Loucy (cell line): ENCODE measurements at regions not wholly inside any gene's neighbourhood (a gene's known extent, or its start where the extent isn't known, plus 50 kb on each side); places are given as distances from the start of the nearest gene placed in this dataset.
"Not testable (repeated sequence)": the region's sequence is repeated elsewhere in the genome, so short reads cannot be mapped to it uniquely, and the experiment has no call there.

Experiments used
- H2AFZ ChIP-seq: fragments of 200-600 bp; sonication (generic); 2 replicates; pipeline ENCODE4 v1.6.0; 2016; ENCODE audit warnings: antibody characterized with exemption, mild to moderate bottlenecking, low read length, moderate library complexity
- H3F3A ChIP-seq: fragments of 200-600 bp; 2 replicates; pipeline ENCODE4 v1.6.0; 2016; ENCODE audit warnings: antibody characterized with exemption, low read depth, mild to moderate bottlenecking
- H3K27me3 ChIP-seq: fragments of 200-600 bp; sonication (generic); 2 replicates; pipeline ENCODE4 v1.6.1; 2014; ENCODE audit warnings: low read length, mild to moderate bottlenecking; ENCODE audit not compliant: insufficient read depth, poor library complexity, severe bottlenecking
- H3K36me3 ChIP-seq: fragments of 200-600 bp; sonication (generic); 2 replicates; pipeline ENCODE4 v1.6.1; 2016; ENCODE audit warnings: low read length; ENCODE audit not compliant: insufficient read depth
- H3K4me1 ChIP-seq: fragments of 200-600 bp; sonication (generic); 2 replicates; pipeline ENCODE4 v1.5.1; 2014; ENCODE audit warnings: low read length, mild to moderate bottlenecking; ENCODE audit not compliant: insufficient read depth, poor library complexity, severe bottlenecking
- H3K4me2 ChIP-seq: fragments of 200-600 bp; sonication (generic); 2 replicates; pipeline ENCODE4 v1.6.0; 2014; ENCODE audit warnings: antibody characterized with exemption, low read length, low read depth, mild to moderate bottlenecking; ENCODE audit not compliant: poor library complexity, severe bottlenecking
- H3K4me3 ChIP-seq: fragments of 200-600 bp; sonication (generic); 2 replicates; pipeline ENCODE4 v1.5.1; 2014; ENCODE audit warnings: low read length, mild to moderate bottlenecking, mixed read lengths; ENCODE audit not compliant: poor library complexity, severe bottlenecking
- H3K79me2 ChIP-seq: fragments of 200-600 bp; sonication (generic); 2 replicates; pipeline ENCODE4 v1.6.1; 2014; ENCODE audit warnings: low read length; ENCODE audit not compliant: insufficient read depth
- H3K9ac ChIP-seq: fragments of 200-600 bp; sonication (generic); 2 replicates; pipeline ENCODE4 v1.6.0; 2014; ENCODE audit warnings: mild to moderate bottlenecking, low read depth, low read length, moderate library complexity; ENCODE audit not compliant: poor library complexity, severe bottlenecking
- H3K9me2 ChIP-seq: fragments of 200-600 bp; sonication (generic); replicated peaks from 2 replicates; pipeline ENCODE4 v1.6.1; 2016; ENCODE audit warnings: low read depth, low read length, mixed read lengths
- H3K9me3 ChIP-seq: fragments of 200-600 bp; sonication (generic); 2 replicates; pipeline ENCODE4 v1.6.1; 2014; ENCODE audit warnings: mild to moderate bottlenecking, antibody characterized with exemption, low read length, low read depth; ENCODE audit not compliant: insufficient read depth
- H4K20me1 ChIP-seq: fragments of 200-600 bp; sonication (generic); 2 replicates; pipeline ENCODE4 v1.6.0; 2014; ENCODE audit warnings: antibody characterized with exemption, low read length, mild to moderate bottlenecking; ENCODE audit not compliant: insufficient read depth, poor library complexity, severe bottlenecking
- CTCF ChIP-seq: fragments of 200-600 bp; sonication (generic); conservative IDR thresholded peaks from 2 replicates; pipeline ENCODE4 v1.5.1; 2014; ENCODE audit warnings: mild to moderate bottlenecking, antibody characterized with exemption, low read length
- EZH2phosphoT487 ChIP-seq: fragments of 200-600 bp; IDR thresholded peaks from 2 replicates; pipeline ENCODE4 v1.6.1; 2018; ENCODE audit warnings: antibody characterized with exemption, mild to moderate bottlenecking, moderate library complexity, borderline replicate concordance

DNA sequence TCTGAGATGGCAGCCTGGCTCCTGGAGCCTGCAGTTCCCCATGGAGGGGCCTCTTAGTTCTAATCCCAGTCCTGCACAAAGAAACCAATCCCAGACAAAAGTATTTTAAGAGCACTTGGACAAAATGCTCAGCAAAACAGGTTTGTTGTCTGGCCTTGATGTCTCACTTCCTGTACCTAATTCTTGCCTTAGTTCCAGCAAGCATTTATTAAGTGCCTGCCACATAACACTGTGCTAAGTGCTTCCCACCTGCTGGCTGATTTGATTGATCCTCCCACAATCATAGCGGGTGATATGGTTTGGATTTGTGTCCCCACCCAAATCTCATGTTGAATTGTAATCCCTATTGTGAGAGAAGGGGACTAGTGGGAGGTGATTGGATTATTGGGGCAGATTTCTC is 65.7 kb upstream of the HABP2 start:
- H3K4me1 ChIP-seq, result no peaks in the 10 kb centered on the region
- TF ChIP-seq CTCF (no peak), EZH2phosphoT487 (no peak)
- no peaks in the 10 kb centered on the region for H4K20me1 ChIP-seq
- no peaks in the 10 kb centered on the region for H3K9me3 ChIP-seq
- H3K79me2 ChIP-seq, result no peaks in the 10 kb centered on the region
- H3K9me2 ChIP-seq, result no peaks in the 10 kb centered on the region
- H3K4me3 ChIP-seq, result no peak overlapping the region
- no peak overlapping the region for H3K9ac ChIP-seq
- peaks cover 9% of the 10 kb centered on the region for H3K27me3 ChIP-seq
- no peak overlapping the region for H2AFZ ChIP-seq
- no peaks in the 10 kb centered on the region for H3K36me3 ChIP-seq
- no peak overlapping the region for H3K4me2 ChIP-seq
- no peaks in the 10 kb centered on the region for H3F3A ChIP-seq

- no peaks in the 10 kb centered on the region for H3K79me2 ChIP-seq
- H3K27me3 ChIP-seq, result peaks cover 6% of the 10 kb centered on the region
- no peaks in the 10 kb centered on the region for H3K9me3 ChIP-seq
- H2AFZ ChIP-seq, result no peak overlapping the region
- no peaks in the 10 kb centered on the region for H4K20me1 ChIP-seq
- H3K4me3 ChIP-seq, result no peak overlapping the region
- no peaks in the 10 kb centered on the region for H3K4me1 ChIP-seq
- H3F3A ChIP-seq, result no peaks in the 10 kb centered on the region
- no peak for TF ChIP-seq EZH2phosphoT487
- no peak for TF ChIP-seq CTCF
- no peaks in the 10 kb centered on the region for H3K9me2 ChIP-seq
- no peak overlapping the region for H3K9ac ChIP-seq
- H3K4me2 ChIP-seq, result no peak overlapping the region
- H3K36me3 ChIP-seq, result no peaks in the 10 kb centered on the region
Observed at GRCh38 chr10:113488186-113488585, 64.7 kb upstream of the HABP2 start.

- H3K27me3 ChIP-seq, H3K4me3 ChIP-seq, H3K9me3 ChIP-seq, H3K9me2 ChIP-seq, H4K20me1 ChIP-seq, H3F3A ChIP-seq, H3K9ac ChIP-seq, H3K4me2 ChIP-seq, H3K79me2 ChIP-seq, H3K4me1 ChIP-seq, H3K36me3 ChIP-seq, H2AFZ ChIP-seq: not testable (repeated sequence)
Observed at GRCh38 chr10:113489522-113489921, 63.3 kb upstream of the HABP2 start.

DNA sequence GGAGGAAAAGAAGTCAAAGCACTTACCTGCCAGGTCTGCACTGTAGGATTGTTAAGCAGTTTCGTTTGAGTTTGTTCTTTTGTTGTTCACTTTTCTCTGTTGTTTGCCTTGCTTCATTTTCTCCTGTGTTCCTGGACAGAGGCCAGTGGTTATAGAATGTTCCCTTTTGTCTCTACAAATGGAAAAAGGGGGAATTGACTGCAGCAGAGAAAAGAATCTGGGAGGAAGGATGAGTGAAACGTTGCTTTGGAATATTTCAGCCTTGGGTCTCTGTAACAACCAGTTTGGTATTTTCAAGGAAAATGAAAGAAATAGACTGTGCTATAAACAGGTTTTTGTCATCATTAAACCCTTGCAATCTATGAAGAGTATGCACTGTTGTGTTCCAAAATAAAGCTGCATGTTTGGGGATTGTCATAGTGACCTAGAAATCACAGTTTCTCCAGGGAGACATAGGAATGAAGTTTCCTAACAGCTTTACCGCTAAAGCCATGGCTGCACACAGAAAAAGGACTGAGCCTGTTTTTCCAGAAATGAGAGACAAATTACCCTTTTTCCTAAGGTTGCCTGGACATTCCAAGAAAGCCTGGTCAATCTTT is 60.8 kb upstream of the HABP2 start:
- no peak overlapping the region for H3K4me3 ChIP-seq
- H3K4me1 ChIP-seq, result no peaks in the 10 kb centered on the region
- no peak overlapping the region for H3K9ac ChIP-seq
- H3K79me2 ChIP-seq, result no peaks in the 10 kb centered on the region
- H3K27me3 ChIP-seq, result peaks cover 6% of the 10 kb centered on the region
- H3K9me3 ChIP-seq, result no peaks in the 10 kb centered on the region
- H4K20me1 ChIP-seq, result no peaks in the 10 kb centered on the region
- H3K9me2 ChIP-seq, result no peaks in the 10 kb centered on the region
- TF ChIP-seq CTCF, result no peak
- no peak for TF ChIP-seq EZH2phosphoT487
- H2AFZ ChIP-seq, result no peak overlapping the region
- H3F3A ChIP-seq, result no peaks in the 10 kb centered on the region
- H3K36me3 ChIP-seq, result no peaks in the 10 kb centered on the region
- H3K4me2 ChIP-seq, result no peak overlapping the region
